Mucosa of stomach (tissue), 1 donor: ENCODE measurements at regions not wholly inside any gene's neighbourhood (a gene's known extent, or its start where the extent isn't known, plus 50 kb on each side); places are given as distances from the start of the nearest gene placed in this dataset.

Experiments
- H3K27me3 ChIP-seq: one replicate; pipeline ENCODE4 v1.7.0; 2013; ENCODE audit warnings: mild to moderate bottlenecking, low read length; ENCODE audit not compliant: control insufficient read depth, insufficient read depth
- H3K36me3 ChIP-seq: one replicate; pipeline ENCODE4 v1.7.0; 2013; ENCODE audit warnings: low read length; ENCODE audit not compliant: control insufficient read depth, insufficient read depth
- H3K4me1 ChIP-seq: one replicate; pipeline ENCODE4 v1.7.0; 2013; ENCODE audit warnings: mild to moderate bottlenecking, low read length; ENCODE audit not compliant: control insufficient read depth, insufficient read depth
- H3K4me3 ChIP-seq: one replicate; pipeline ENCODE4 v1.7.0; 2013; ENCODE audit warnings: low read length
- H3K9ac ChIP-seq: one replicate; pipeline ENCODE4 v1.7.0; 2013; ENCODE audit warnings: mild to moderate bottlenecking, low read length, moderate library complexity
- H3K9me3 ChIP-seq: one replicate; pipeline ENCODE4 v1.7.0; 2013; ENCODE audit warnings: mild to moderate bottlenecking, low read length, moderate library complexity; ENCODE audit not compliant: control insufficient read depth
- donor health status: Pancreatic carcinoma.

DNA sequence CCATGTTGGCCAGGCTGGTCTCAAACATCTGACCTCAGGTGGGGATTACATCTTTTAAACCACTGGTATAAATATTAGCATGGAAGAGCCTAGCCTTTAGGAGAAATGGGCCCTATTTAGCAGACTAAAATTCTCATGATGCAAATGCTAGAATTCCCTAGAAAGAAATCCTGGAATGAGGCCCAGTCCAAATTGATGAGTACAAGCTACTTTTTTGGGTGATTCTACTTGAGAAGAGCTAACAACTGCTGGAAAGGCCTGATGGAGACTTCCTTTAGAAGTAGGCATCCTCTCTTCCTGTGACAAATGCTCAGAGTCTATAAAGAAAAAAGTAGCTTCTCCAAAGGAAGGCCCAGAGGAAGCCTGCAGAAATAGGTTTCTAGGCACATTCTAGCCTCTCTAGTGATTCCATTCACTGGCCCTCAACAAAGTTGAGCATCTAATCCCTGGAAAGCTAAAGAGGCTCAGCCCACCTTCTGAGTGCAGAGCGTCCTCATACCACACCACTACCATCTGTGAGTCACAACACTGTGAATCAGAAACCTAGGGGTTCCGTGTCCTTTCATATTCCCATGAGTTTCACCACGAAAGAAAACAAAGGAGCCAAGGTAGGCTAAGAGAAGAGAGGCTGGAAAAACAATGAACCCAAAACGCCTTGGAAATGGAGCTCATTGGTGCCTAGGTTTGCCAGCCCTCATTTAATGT lies 183.1 kb downstream of the C1D start:
- no peak overlapping the region for H3K4me3 ChIP-seq
- no peak overlapping the region for H3K9ac ChIP-seq
- no peaks in the 10 kb centered on the region for H3K27me3 ChIP-seq
- H3K36me3 ChIP-seq, result no peaks in the 10 kb centered on the region
- H3K4me1 ChIP-seq, result peaks cover 9% of the 10 kb centered on the region
- H3K9me3 ChIP-seq, result no peaks in the 10 kb centered on the region

- no peak overlapping the region for H3K9ac ChIP-seq
- H3K4me3 ChIP-seq, result no peak overlapping the region
- H3K27me3 ChIP-seq, result no peaks in the 10 kb centered on the region
- no peaks in the 10 kb centered on the region for H3K9me3 ChIP-seq
- peaks cover 9% of the 10 kb centered on the region for H3K4me1 ChIP-seq
- H3K36me3 ChIP-seq, result no peaks in the 10 kb centered on the region
Observed at GRCh38 chr2:67880291-67880761, 182.5 kb downstream of the C1D start.

GRCh38 chr2:67881816-67882215 lies 181.0 kb downstream of the C1D start:
- peaks cover 9% of the 10 kb centered on the region for H3K4me1 ChIP-seq
- no peaks in the 10 kb centered on the region for H3K9me3 ChIP-seq
- H3K9ac ChIP-seq, result no peak overlapping the region
- H3K4me3 ChIP-seq, result no peak overlapping the region
- H3K27me3 ChIP-seq, result no peaks in the 10 kb centered on the region
- no peaks in the 10 kb centered on the region for H3K36me3 ChIP-seq

GRCh38 chr2:67883316-67884087 lies 179.3 kb downstream of the C1D start:
- no peaks in the 10 kb centered on the region for H3K27me3 ChIP-seq
- no peaks in the 10 kb centered on the region for H3K36me3 ChIP-seq
- H3K9me3 ChIP-seq, result no peaks in the 10 kb centered on the region
- H3K9ac ChIP-seq, result no peak overlapping the region
- H3K4me3 ChIP-seq, result no peak overlapping the region
- peaks cover 9% of the 10 kb centered on the region for H3K4me1 ChIP-seq

- no peak overlapping the region for H3K9ac ChIP-seq
- H3K4me1 ChIP-seq, result peaks cover 12% of the 10 kb centered on the region
- H3K36me3 ChIP-seq, result no peaks in the 10 kb centered on the region
- no peaks in the 10 kb centered on the region for H3K27me3 ChIP-seq
- no peak overlapping the region for H3K4me3 ChIP-seq
- H3K9me3 ChIP-seq, result no peaks in the 10 kb centered on the region
Observed at GRCh38 chr2:67888351-67889005, 174.3 kb downstream of the C1D start.

- Histone ChIP-seq H3K4me1 (peaks cover 7% of the 10 kb centered on the region), H3K27me3 (no peaks in the 10 kb centered on the region), H3K9ac (no peak overlapping the region), H3K36me3 (no peaks in the 10 kb centered on the region), H3K4me3 (no peak overlapping the region), H3K9me3 (no peaks in the 10 kb centered on the region)
Observed at GRCh38 chr2:67889056-67889455, 173.7 kb downstream of the C1D start.

- peaks cover 7% of the 10 kb centered on the region for H3K4me1 ChIP-seq
Observed at GRCh38 chr2:67891642-67892041, 171.2 kb downstream of the C1D start.

DNA sequence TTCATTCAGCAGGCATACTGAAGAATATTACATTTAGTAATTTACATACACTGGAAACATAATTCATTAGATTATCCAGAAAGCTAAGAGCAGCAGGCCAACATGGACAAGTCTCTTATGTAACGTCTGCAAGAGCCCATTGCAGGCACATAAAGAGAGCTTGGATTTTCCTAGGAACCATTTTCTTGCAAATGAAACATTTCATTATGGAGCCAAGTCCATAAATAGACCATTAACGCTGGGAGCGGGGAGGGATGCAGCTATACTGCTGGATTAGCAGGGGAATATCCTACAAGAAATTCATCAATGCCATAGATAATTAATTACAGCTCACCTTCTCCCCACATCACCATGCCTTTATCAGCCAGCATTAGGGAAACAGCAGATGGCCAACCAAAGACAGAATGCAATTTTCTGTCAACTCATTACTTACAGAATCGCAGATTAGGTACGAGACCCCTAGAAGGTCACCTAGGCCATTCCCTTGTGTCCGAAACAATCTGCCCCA lies 170.4 kb downstream of the C1D start:
- Histone ChIP-seq H3K9me3 (no peaks in the 10 kb centered on the region), H3K36me3 (no peaks in the 10 kb centered on the region), H3K9ac (no peak overlapping the region), H3K4me3 (no peak overlapping the region), H3K27me3 (no peaks in the 10 kb centered on the region), H3K4me1 (peaks cover 7% of the 10 kb centered on the region)

More at GRCh38 chr2:67891642-67892041, 171.2 kb downstream of the C1D start:
- Histone ChIP-seq H3K9me3 (no peaks in the 10 kb centered on the region), H3K36me3 (no peaks in the 10 kb centered on the region), H3K9ac (no peak overlapping the region), H3K4me3 (no peak overlapping the region), H3K27me3 (no peaks in the 10 kb centered on the region)

GRCh38 chr2:67895227-67895941 lies 167.4 kb downstream of the C1D start:
- H3K9ac ChIP-seq, result no peak overlapping the region
- no peak overlapping the region for H3K4me3 ChIP-seq
- H3K27me3 ChIP-seq, result no peaks in the 10 kb centered on the region
- H3K9me3 ChIP-seq, result no peaks in the 10 kb centered on the region
- H3K36me3 ChIP-seq, result no peaks in the 10 kb centered on the region
- peaks cover 7% of the 10 kb centered on the region for H3K4me1 ChIP-seq

DNA sequence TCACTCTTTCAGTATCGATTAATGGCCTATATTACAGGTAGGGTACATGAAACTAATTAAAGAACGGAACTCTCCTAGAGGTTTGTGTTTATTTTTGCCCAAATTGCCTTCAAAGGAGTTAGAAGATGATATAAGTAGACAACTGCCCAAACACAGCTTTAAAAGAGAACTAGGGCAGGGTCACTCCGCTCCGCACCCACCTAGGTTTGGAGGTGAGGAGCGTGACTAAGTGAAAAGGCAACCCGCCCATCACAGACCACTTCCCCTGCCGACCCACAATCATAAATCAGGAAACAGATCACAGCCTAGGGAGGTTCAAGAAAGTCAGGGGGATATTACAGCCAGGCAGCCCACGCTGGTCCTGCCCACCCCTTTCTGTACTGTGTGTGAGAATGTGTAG lies 166.7 kb downstream of the C1D start:
- Histone ChIP-seq H3K36me3 (no peaks in the 10 kb centered on the region), H3K4me3 (no peak overlapping the region), H3K4me1 (peaks cover 7% of the 10 kb centered on the region), H3K27me3 (no peaks in the 10 kb centered on the region), H3K9me3 (no peaks in the 10 kb centered on the region), H3K9ac (no peak overlapping the region)

- no peak overlapping the region for H3K9ac ChIP-seq
- H3K4me1 ChIP-seq, result peaks cover 6% of the 10 kb centered on the region
- no peaks in the 10 kb centered on the region for H3K9me3 ChIP-seq
- H3K4me3 ChIP-seq, result no peak overlapping the region
- no peaks in the 10 kb centered on the region for H3K27me3 ChIP-seq
- no peaks in the 10 kb centered on the region for H3K36me3 ChIP-seq
Observed at GRCh38 chr2:67896476-67896875, 166.3 kb downstream of the C1D start.
